ENCODE measurements at regions not wholly inside any gene's neighbourhood (a gene's known extent, or its start where the extent isn't known, plus 50 kb on each side); places are given as distances from the start of the nearest gene placed in this dataset.
"Not testable (repeated sequence)": the region's sequence is repeated elsewhere in the genome, so short reads cannot be mapped to it uniquely, and the experiment has no call there.

- Mint-ChIP-seq H3K9me3 (no peaks in the 10 kb centered on the region), H3K27me3 (peaks cover 21% of the 10 kb centered on the region), H3K4me3 (no peak overlapping the region), H3K27ac (no peak overlapping the region), H3K4me1 (ENCODE audit: low read depth) (no peaks in the 10 kb centered on the region), H3K36me3 (ENCODE audit: low read depth) (no peaks in the 10 kb centered on the region)
These were observed 119.3 kb upstream of the ZC3H12A start for GRCh38 chr1:37354876-37355650.

- Mint-ChIP-seq H3K4me1 (ENCODE audit: low read depth) (no peaks in the 10 kb centered on the region), H3K9me3 (no peaks in the 10 kb centered on the region), H3K27me3 (peaks cover 34% of the 10 kb centered on the region)
These were observed 115.4 kb upstream of the ZC3H12A start for GRCh38 chr1:37358992-37359391.

GRCh38 chr1:37360011-37360410, 114.4 kb upstream of the ZC3H12A start:
- H3K9me3 Mint-ChIP-seq = no peaks in the 10 kb centered on the region
- H3K4me3 Mint-ChIP-seq = no peak overlapping the region
- H3K4me1 Mint-ChIP-seq (ENCODE audit: low read depth) = no peaks in the 10 kb centered on the region
- no peak overlapping the region for H3K27ac Mint-ChIP-seq
- no peaks in the 10 kb centered on the region for H3K36me3 Mint-ChIP-seq (ENCODE audit: low read depth)
- peaks cover 35% of the 10 kb centered on the region for H3K27me3 Mint-ChIP-seq

More at GRCh38 chr1:37358992-37359391, 115.4 kb upstream of the ZC3H12A start:
- no peak overlapping the region for H3K27ac Mint-ChIP-seq
- no peaks in the 10 kb centered on the region for H3K36me3 Mint-ChIP-seq (ENCODE audit: low read depth)
- H3K4me3 Mint-ChIP-seq = no peak overlapping the region

DNA sequence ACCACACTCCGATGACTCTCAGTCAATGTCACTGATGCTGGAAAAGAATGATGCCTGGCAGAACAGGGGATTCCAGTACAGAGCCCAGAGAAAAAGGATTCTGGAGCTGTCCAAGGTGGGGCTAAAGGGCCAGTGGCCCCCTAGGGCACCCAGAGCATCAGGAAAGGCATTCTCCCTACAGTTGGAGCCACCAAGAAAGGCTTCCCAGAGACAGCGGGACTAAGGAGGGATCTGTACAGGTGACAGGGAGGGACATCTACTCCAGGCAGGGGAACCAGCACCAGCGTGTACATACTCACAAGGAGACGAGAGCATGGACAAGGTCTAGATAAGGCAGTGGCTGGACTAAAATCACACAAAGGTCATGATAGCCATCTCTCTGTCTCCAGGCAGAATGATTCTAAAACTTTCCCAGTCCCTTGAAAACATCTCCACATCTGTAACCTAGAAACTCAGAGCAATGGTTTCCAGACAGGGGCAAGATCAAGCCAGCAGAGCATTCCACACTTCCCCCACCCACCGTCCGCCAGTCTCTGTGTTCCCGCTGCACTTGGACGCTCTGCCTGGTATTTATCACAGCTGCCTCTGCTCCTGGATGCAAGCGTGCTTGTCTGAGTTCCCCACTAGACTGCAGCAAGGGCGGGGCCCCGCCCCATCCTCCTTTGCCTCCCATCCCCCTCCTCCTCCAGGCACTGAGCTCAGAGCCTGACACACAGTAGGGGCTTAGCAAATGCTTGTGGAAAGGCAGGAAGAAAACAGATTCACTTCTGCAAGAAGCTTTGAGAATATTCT, 111.6 kb upstream of the ZC3H12A start:
- Mint-ChIP-seq H3K36me3 (ENCODE audit: low read depth) (no peaks in the 10 kb centered on the region), H3K27me3 (peaks cover 45% of the 10 kb centered on the region), H3K4me3 (no peak overlapping the region), H3K27ac (no peak overlapping the region), H3K9me3 (peaks cover 7% of the 10 kb centered on the region), H3K4me1 (ENCODE audit: low read depth) (no peaks in the 10 kb centered on the region)

DNA sequence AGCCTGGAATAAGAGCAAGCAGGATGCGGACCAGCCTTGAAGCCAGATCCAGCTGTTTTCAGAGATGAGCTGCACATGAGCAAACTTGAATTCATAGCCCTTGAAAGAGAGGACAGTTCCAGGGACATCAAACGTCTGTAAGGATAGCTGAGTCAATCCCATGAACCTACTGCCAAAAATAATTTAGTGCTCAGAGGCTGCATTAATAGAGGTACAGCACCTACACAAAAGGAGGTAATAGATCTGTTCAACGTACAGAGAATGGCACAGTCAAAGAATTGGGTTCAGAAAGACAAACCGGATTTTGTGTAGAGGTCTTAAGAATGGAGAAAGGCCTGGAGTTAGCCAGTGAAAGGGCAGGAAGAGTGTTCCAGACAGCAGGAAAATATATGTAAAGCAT, 110.8 kb upstream of the ZC3H12A start:
- no peak overlapping the region for H3K27ac Mint-ChIP-seq
- H3K27me3 Mint-ChIP-seq = peaks cover 41% of the 10 kb centered on the region
- H3K4me1 Mint-ChIP-seq (ENCODE audit: low read depth) = no peaks in the 10 kb centered on the region
- H3K9me3 Mint-ChIP-seq = peaks cover 7% of the 10 kb centered on the region
- no peaks in the 10 kb centered on the region for H3K36me3 Mint-ChIP-seq (ENCODE audit: low read depth)
- H3K4me3 Mint-ChIP-seq = no peak overlapping the region

DNA sequence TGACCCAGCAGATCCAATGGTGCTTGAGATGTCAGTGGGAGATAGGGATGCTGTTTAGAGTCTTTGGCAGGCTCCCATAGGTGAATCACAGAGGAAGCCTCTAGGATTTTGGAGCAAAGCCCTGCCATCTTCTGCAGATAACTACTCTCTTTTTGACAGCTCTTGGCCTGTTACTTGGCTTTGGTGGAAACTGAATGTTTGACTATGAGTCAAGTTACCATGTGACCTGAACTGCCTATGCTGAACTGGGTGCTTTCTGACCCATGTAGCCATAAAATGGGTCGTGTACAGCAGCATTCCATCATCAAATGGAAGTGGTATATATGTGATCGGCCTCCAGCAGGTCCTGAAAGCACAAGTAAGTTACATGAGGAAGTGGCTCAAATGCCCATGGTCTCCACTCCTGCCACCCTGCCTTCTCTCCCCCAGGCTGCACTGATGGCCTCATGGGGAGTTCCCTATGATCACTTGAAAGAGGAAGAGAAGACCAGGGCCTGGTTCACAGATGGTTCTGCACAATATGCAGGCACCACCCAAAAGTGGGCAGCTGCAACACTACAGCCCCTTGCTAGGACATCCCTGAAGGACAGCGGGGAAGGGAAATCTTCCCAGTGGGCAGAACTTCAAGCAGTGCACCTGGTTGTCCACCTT, 105.6 kb upstream of the ZC3H12A start:
- not testable (repeated sequence) for H3K4me1 Mint-ChIP-seq (ENCODE audit: low read depth); H3K27ac Mint-ChIP-seq; H3K36me3 Mint-ChIP-seq (ENCODE audit: low read depth); H3K4me3 Mint-ChIP-seq
- H3K27me3 Mint-ChIP-seq = peaks cover 24% of the 10 kb centered on the region
- H3K9me3 Mint-ChIP-seq = peaks cover 12% of the 10 kb centered on the region

- peaks cover 6% of the 10 kb centered on the region for H3K27me3 Mint-ChIP-seq
- no peaks in the 10 kb centered on the region for H3K4me1 Mint-ChIP-seq (ENCODE audit: low read depth)
- H3K4me3 Mint-ChIP-seq = no peak overlapping the region
- H3K36me3 Mint-ChIP-seq (ENCODE audit: low read depth) = no peaks in the 10 kb centered on the region
- no peak overlapping the region for H3K27ac Mint-ChIP-seq
- peaks cover 6% of the 10 kb centered on the region for H3K9me3 Mint-ChIP-seq
These were observed 102.1 kb upstream of the ZC3H12A start for GRCh38 chr1:37372302-37372701.

DNA sequence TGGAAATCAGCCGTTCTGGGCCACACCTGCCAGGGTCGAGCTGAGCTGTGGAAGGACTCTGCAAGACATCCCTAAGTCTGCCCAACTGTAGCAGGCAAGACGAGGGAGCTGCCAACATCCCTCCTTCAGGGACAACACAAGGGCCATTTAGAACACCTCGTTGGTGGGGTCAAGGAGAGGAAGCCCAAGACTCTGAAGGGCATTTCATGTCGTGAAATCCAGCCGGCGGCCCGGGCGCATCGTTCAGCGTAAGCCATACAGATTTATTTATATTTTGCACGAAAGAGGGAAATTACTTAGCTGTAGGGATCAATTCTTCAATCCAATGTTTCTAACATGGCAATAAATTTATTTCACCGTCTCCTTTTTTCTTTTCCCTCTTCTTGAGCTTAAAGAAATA, 101.7 kb upstream of the ZC3H12A start:
- H3K4me3 Mint-ChIP-seq = no peak overlapping the region
- peaks cover 9% of the 10 kb centered on the region for H3K9me3 Mint-ChIP-seq
- no peaks in the 10 kb centered on the region for H3K4me1 Mint-ChIP-seq (ENCODE audit: low read depth)
- H3K27ac Mint-ChIP-seq = no peak overlapping the region
- H3K36me3 Mint-ChIP-seq (ENCODE audit: low read depth) = no peaks in the 10 kb centered on the region
- H3K27me3 Mint-ChIP-seq = peaks cover 6% of the 10 kb centered on the region

DNA sequence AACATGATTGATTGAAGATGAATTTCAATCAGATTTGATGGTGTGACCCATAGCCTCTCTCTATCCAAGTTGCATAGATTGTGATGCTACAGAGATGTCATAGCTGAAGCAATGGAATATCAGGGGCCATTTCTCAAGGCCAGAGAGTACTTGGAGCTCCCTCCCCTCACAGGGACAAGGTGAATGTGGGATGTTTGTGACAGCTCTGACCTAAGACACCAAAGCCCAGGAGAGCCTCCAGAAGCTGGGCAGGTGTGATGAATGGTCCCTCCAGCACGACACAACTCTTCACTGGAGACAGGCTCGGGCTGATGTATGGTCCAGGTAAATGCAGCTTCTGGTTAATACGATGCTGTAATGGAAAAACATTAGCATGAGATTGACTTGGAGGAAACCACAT, 101.0 kb upstream of the ZC3H12A start:
- peaks cover 13% of the 10 kb centered on the region for H3K9me3 Mint-ChIP-seq
- H3K27me3 Mint-ChIP-seq = peaks cover 9% of the 10 kb centered on the region
- H3K4me3 Mint-ChIP-seq = no peak overlapping the region
- no peaks in the 10 kb centered on the region for H3K4me1 Mint-ChIP-seq (ENCODE audit: low read depth)
- no peak overlapping the region for H3K27ac Mint-ChIP-seq
- no peaks in the 10 kb centered on the region for H3K36me3 Mint-ChIP-seq (ENCODE audit: low read depth)

- not testable (repeated sequence) for H3K36me3 Mint-ChIP-seq (ENCODE audit: low read depth); H3K4me3 Mint-ChIP-seq; H3K4me1 Mint-ChIP-seq (ENCODE audit: low read depth); H3K27ac Mint-ChIP-seq
- Mint-ChIP-seq H3K27me3 (peaks cover 32% of the 10 kb centered on the region), H3K9me3 (peaks cover 11% of the 10 kb centered on the region)
These were observed 93.8 kb upstream of the ZC3H12A start for GRCh38 chr1:37380546-37380945.

DNA sequence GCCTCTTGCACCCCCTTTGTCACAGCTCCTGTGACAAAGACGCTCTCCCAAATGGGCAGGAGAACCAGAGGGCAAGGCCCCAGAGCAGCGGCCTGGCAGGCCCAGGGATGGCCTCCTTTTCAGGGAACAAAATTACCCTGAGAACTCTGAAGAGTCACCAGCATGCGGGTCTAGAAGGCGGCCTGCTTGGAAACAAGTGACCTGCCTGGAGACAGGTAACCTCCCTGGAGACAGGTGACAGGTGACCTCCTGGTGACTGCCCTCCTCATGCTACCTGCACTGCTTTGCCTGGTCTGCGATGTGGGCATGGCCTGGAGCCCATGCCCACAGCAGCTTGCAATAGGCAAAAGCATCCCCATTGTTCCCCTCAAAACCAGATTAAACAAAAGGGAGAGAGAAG, 86.5 kb upstream of the ZC3H12A start:
- no peaks in the 10 kb centered on the region for H3K4me1 Mint-ChIP-seq (ENCODE audit: low read depth)
- no peak overlapping the region for H3K27ac Mint-ChIP-seq
- H3K9me3 Mint-ChIP-seq = no peaks in the 10 kb centered on the region
- peaks cover 5% of the 10 kb centered on the region for H3K27me3 Mint-ChIP-seq
- H3K4me3 Mint-ChIP-seq = no peak overlapping the region
- no peaks in the 10 kb centered on the region for H3K36me3 Mint-ChIP-seq (ENCODE audit: low read depth)

DNA sequence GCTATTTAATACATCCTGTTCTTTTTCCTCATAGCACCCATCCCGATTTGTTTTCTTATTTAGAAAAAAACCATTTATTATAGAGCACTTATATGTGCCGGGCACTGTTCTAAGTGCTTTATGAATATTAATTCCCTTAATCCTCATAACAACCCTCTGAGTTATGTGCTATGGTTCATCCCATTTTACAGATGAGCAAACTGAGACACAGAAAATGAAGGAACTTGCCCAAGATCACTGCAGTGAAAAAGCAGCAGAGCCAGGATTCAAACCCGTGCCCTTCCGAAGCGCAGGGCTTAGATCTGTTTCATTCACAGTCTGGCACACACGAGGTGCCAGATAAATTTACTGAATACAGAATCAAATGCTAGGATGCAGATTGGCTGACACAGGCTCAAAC, 85.1 kb upstream of the ZC3H12A start:
- H3K4me1 Mint-ChIP-seq (ENCODE audit: low read depth) = no peaks in the 10 kb centered on the region
- H3K4me3 Mint-ChIP-seq = no peak overlapping the region
- H3K27ac Mint-ChIP-seq = no peak overlapping the region
- peaks cover 5% of the 10 kb centered on the region for H3K27me3 Mint-ChIP-seq
- H3K9me3 Mint-ChIP-seq = no peaks in the 10 kb centered on the region
- H3K36me3 Mint-ChIP-seq (ENCODE audit: low read depth) = no peaks in the 10 kb centered on the region

DNA sequence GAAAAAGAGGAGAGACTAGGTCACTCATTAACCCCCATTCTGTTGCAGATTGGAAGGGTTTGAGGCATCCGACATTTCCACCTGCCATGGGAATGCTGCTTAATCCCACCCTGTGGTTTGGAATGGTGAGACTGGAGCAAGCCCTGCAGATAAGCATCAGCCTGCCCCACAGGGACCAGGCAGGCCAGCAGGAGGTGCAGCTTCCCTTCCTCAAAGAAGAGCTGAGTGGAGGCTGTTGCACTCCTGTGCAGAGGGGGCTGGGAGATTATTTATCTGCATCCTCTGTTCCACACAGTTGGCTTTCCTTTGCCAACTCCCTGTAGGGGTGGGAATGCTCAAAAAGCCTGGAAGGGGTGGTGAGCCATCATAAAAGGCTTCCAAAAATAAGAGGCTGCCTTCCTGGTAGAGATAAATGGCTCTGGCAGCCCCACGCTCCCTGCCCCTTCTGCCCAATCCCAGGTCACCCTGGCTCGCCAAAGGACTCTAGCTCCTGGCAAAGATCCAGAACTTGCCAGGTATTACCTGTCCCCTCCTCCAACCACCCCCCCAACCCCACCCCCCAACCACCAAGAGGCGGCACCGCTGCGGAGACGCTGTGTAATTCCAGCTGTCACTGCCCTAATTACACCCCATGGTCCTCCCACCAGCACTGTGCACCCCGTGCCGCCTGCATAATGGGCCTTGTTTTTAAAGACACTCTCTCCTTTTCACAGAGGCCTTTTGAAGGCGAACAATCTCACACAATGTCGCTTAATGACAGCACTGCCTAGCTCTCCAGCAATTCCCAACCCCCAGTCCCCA, 83.0 kb upstream of the ZC3H12A start:
- no peaks in the 10 kb centered on the region for H3K4me1 Mint-ChIP-seq (ENCODE audit: low read depth)
- no peaks in the 10 kb centered on the region for H3K9me3 Mint-ChIP-seq
- H3K27ac Mint-ChIP-seq = no peak overlapping the region
- H3K27me3 Mint-ChIP-seq = peaks cover 6% of the 10 kb centered on the region
- H3K36me3 Mint-ChIP-seq (ENCODE audit: low read depth) = no peaks in the 10 kb centered on the region
- no peak overlapping the region for H3K4me3 Mint-ChIP-seq

GRCh38 chr1:37392051-37392450, 82.3 kb upstream of the ZC3H12A start:
- Mint-ChIP-seq H3K4me1 (ENCODE audit: low read depth) (no peaks in the 10 kb centered on the region), H3K27ac (no peak overlapping the region), H3K27me3 (peaks cover 9% of the 10 kb centered on the region), H3K9me3 (no peaks in the 10 kb centered on the region), H3K36me3 (ENCODE audit: low read depth) (no peaks in the 10 kb centered on the region), H3K4me3 (no peak overlapping the region)
